SK-MEL-5 (cell line): ENCODE measurements at regions not wholly inside any gene's neighbourhood (a gene's known extent, or its start where the extent isn't known, plus 50 kb on each side); places are given as distances from the start of the nearest gene placed in this dataset.
"Not testable (repeated sequence)": the region's sequence is repeated elsewhere in the genome, so short reads cannot be mapped to it uniquely, and the experiment has no call there.

Experiments
- DNase-seq: peaks from one replicate; pipeline ENCODE4 v3.0.0-alpha.2; 2016; ENCODE audit warnings: low read depth, low spot score
- in situ Hi-C: cut with HindIII; loops from 2 replicates; pipeline ENCODE4 v1.10.0; 2016; ENCODE audit warnings: low sequenced_read_pairs, high pct_unique_total_duplicates, low pct_unique_long_range_greater_than_20kb

DNA sequence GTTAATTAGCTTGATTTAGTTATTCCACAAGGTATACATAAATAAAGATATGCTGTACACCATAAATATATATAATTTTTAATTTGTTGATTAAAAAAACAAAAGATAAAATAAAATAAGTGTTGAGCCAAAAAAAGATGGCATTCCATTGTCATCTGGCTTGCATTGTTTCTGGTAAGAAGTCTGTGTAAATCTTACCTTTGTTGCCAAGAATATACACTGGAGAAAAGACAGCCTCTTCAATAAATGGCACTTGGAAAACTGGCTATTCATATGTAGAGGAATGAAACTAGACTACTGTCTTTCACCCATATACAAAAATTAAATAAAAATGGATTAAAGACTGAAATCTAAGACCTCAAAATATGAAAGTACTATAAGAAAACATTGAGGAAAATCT lies 196.5 kb downstream of the IER5 start:
- no peak for DNase-seq
- in situ Hi-C loops = no loop called here

DNA sequence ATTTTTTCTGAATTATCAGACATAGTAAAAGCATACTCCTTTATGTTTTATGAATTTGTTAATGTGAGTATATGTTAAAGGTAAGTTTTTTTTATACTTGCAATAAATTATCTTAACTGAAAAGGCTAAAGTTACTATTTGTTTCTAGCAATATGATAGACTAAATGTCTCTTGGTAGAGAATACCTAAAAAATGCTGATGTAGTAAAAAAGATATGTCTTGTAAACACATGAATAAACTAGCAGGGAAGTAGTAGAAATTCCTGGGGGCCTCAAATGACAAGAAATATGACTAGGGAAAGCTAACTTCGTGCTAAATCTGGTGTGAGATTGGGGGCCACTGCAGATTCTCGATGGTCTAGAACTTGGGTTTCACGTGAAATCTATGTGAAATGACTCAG lies 188.1 kb upstream of the CACNA1E start:
- no peak for DNase-seq
- in situ Hi-C loops = no loop called here

- in situ Hi-C loops = no loop called here
These were observed 187.1 kb upstream of the CACNA1E start for GRCh38 chr1:181296180-181296579.

GRCh38 chr1:181308098-181308497 lies 175.2 kb upstream of the CACNA1E start:
- no peak for DNase-seq
- in situ Hi-C loops = no loop called here

More at GRCh38 chr1:181296180-181296579, 187.1 kb upstream of the CACNA1E start:
- no peak for DNase-seq

GRCh38 chr1:181310560-181310959 lies 172.8 kb upstream of the CACNA1E start:
- in situ Hi-C loops = no loop called here
- DNase-seq = no peak

- no peak for DNase-seq
- in situ Hi-C loops = no loop called here
These were observed 170.4 kb upstream of the CACNA1E start for GRCh38 chr1:181312946-181313345.

DNA sequence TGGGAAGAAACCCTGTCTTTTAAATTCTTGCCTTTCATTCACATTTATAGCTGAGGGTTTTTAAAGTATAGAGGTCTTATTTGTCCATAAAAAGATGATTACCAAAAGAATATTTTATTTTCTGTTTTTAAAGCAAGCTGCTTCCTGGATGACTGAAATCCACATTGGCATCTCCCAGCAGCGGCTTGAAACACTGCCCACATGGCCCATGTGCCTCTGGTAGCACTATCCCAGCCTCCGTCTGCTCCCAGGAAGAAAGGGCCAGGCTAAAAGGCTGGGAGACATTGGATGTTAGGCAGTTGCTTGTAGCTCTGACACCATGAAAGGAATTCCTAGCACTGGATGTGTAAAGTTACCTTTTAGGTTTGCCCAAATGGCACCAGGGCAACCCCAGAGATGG lies 169.9 kb upstream of the CACNA1E start:
- in situ Hi-C loops = no loop called here
- DNase-seq = no peak

- no peak for DNase-seq
- in situ Hi-C loops = no loop called here
These were observed 169.3 kb upstream of the CACNA1E start for GRCh38 chr1:181314010-181314409.

DNA sequence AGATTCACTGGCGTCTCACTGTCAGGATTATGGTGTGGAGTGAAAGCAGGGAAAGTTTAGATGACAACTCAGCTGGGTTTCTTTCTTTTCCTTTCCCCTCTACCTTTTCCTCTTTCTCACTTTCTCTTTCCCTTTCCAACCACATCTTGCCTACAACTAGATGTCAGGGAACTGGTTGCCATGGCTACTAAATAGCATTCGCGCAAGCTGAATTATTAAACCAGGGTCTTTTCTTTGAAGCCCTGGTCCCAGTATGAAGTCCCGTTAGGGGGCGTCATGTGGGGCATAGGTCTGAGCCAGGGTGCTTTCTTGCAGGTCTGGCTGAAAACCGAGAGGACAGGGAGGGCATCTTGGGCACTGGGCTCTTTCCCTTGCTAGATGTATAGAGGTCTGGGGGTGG lies 168.4 kb upstream of the CACNA1E start:
- in situ Hi-C loops = no loop called here

GRCh38 chr1:181317261-181317930 lies 165.9 kb upstream of the CACNA1E start:
- no peak for DNase-seq
- in situ Hi-C loops = no loop called here

More for the DNA sequence above, 168.4 kb upstream of the CACNA1E start:
- no peak for DNase-seq

DNA sequence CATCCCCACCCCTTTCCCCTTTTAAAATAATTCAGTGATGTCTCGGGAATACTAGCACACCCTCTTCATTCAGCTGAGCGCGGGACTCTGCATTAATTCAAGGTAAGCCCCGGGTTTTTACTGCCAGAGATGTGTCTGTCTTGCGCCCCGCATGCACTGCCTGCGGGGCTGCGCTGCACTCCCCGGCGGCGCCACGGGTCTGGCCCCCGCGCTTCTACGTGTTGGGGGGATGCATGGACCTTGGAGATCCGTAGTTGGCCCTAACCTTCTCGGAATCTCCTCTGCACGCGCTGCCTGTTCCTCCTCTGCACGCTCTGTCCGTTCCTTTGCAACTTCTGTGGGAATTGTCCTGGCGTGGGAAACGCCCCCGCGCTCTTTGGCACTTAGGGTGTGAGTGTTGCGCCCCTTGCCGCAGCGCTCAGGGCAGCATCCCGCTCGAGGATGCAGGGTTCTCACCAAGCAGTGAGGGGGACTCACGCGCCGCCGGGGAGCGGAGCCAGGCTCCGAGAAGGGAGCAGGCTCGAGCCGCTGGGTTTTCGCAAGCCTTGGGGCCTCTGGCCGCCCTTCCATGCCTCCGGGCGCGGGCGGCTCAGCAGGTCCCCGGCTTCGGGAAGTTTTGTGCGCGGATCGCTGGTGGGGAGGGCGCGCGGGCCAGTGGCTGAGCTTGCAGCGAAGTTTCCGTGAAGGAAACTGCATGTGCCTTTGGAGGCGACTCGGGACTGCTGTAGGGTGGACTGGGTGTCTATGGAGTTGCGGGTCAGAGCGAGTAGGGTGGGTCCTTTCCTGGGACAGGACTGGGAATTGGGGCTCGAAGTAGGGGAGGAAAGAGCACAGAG lies 165.1 kb upstream of the CACNA1E start:
- in situ Hi-C loops = no loop called here
- no peak for DNase-seq

DNA sequence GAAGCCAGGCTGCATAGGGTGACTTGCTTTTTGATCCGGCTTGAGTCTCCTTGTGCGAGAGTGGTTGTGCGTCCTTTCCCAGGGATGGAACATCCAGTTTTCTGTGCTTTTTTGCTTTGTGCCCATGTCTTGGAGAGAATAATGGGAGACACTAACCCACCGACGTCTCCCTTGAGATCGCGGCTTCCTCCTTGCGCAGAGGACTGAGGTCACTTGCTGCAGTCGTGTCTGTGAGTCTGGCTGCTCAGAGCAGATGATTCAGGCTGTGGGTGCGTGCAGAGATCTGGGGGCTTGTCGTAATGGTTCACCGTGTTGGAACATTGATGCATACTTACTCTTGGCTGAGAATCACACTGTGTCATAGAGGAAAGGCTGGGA lies 164.5 kb upstream of the CACNA1E start:
- no peak for DNase-seq
- in situ Hi-C loops = no loop called here

DNA sequence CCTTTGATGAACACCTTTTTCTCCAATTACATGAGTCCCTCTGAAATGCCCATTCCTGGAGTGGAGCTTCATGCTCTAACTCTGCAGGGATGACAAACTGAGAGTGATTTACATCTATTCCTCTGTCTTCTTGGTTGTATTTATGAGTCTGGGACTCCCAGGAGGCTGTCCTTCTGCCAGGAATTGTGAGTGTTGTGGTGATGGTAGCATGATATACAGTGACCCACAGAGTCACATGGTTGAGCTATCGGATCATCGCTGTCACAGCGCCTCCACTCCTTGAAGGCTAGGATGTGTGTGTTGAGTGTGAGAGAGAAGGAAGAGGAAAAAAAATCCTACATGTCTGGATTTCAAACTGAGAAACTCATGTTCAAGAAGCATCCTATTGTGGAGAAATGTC lies 163.4 kb upstream of the CACNA1E start:
- in situ Hi-C loops = no loop called here
- no peak for DNase-seq

GRCh38 chr1:181324797-181325616 lies 158.3 kb upstream of the CACNA1E start:
- DNase-seq = no peak
- in situ Hi-C loops = no loop called here

GRCh38 chr1:181325765-181326164 lies 157.6 kb upstream of the CACNA1E start:
- DNase-seq, in situ Hi-C loops: not testable (repeated sequence)

GRCh38 chr1:181326348-181326747 lies 157.0 kb upstream of the CACNA1E start:
- in situ Hi-C loops = no loop called here
- no peak for DNase-seq

DNA sequence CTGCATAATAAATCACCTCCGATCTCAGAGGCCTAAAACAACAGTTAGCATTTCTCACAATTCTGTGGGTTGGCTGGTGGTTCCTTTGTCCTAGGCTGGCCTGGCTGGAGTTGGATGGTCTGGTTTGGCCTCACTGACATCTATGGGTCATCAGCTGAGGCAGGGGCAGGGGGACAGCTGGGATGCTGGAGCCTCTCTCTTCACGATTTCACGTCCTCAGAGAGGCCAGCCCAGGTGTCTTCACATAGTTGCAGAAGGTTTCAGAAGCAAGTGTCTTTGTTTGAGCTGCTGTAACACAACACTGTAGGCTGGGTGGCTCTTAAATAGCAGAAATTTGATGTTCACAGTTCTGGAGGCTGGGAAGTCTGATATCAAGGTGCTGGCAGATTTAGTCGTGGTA lies 155.5 kb upstream of the CACNA1E start:
- no peak for DNase-seq
- in situ Hi-C loops = no loop called here

GRCh38 chr1:181334724-181335123 lies 148.6 kb upstream of the CACNA1E start:
- no peak for DNase-seq
- in situ Hi-C loops = no loop called here
